ENCODE measurements at regions not wholly inside any gene's neighbourhood (a gene's known extent, or its start where the extent isn't known, plus 50 kb on each side); places are given as distances from the start of the nearest gene placed in this dataset.

GRCh38 chr5:120055858-120056257 is 408.2 kb upstream of the PRR16 start:
- no peak for FAIRE-seq
- Histone ChIP-seq H3K79me2 (ENCODE audit: control insufficient read depth, insufficient read depth, low read length) (no peaks in the 10 kb centered on the region), H2AFZ (ENCODE audit: control insufficient read depth, low read length) (no peak overlapping the region), H3K9me1 (ENCODE audit: control insufficient read depth, extremely low read depth, insufficient read depth, low read length) (no peaks in the 10 kb centered on the region), H4K20me1 (ENCODE audit: control insufficient read depth, extremely low read depth, insufficient read depth, low read length) (no peaks in the 10 kb centered on the region), H3K4me1 (ENCODE audit: control insufficient read depth, extremely low read depth, insufficient read depth, low read length) (no peaks in the 10 kb centered on the region), H3K4me3 (ENCODE audit: control insufficient read depth in 2 of 3, extremely low read depth in 1 of 3, insufficient read depth in 2 of 3, low read depth in 1 of 3, low read length in 3 of 3) (no peak overlapping the region), H3K4me2 (ENCODE audit: control insufficient read depth, extremely low read depth, insufficient read depth, low read depth, low read length) (no peak overlapping the region), H3K9ac (ENCODE audit: control insufficient read depth, extremely low read depth, insufficient read depth, low read length) (no peak overlapping the region), H3K27me3 (ENCODE audit: control insufficient read depth, extremely low read depth, insufficient read depth, low read length) (no peaks in the 10 kb centered on the region), H3K36me3 (ENCODE audit: control insufficient read depth in 2 of 2, extremely low read depth in 1 of 2, insufficient read depth in 2 of 2, low read length in 2 of 2) (no peaks in the 10 kb centered on the region), H3K9me3 (ENCODE audit: control insufficient read depth, low read depth, low read length) (no peaks in the 10 kb centered on the region), H3K27ac (ENCODE audit: control insufficient read depth, insufficient read depth, low read length) (no peak overlapping the region)
- no peak for DNase-seq (ENCODE audit: low read depth, low spot score)
- TF ChIP-seq, protein P1, sequence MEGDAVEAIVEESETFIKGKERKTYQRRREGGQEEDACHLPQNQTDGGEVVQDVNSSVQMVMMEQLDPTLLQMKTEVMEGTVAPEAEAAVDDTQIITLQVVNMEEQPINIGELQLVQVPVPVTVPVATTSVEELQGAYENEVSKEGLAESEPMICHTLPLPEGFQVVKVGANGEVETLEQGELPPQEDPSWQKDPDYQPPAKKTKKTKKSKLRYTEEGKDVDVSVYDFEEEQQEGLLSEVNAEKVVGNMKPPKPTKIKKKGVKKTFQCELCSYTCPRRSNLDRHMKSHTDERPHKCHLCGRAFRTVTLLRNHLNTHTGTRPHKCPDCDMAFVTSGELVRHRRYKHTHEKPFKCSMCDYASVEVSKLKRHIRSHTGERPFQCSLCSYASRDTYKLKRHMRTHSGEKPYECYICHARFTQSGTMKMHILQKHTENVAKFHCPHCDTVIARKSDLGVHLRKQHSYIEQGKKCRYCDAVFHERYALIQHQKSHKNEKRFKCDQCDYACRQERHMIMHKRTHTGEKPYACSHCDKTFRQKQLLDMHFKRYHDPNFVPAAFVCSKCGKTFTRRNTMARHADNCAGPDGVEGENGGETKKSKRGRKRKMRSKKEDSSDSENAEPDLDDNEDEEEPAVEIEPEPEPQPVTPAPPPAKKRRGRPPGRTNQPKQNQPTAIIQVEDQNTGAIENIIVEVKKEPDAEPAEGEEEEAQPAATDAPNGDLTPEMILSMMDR (optimal IDR thresholded peaks at IDR 0.05 in 1 of 3, IDR thresholded peaks at IDR 0.05 in 1 of 3, conservative IDR thresholded peaks at IDR 0.05 in 1 of 3; ENCODE audit: extremely low read depth in 1 of 3, insufficient read depth in 2 of 3, low read length in 3 of 3) = no peak
- TF ChIP-seq EZH2 (IDR thresholded peaks at IDR 0.05; ENCODE audit: low read length) = no peak
- dilution Hi-C loops (cut with MboI; ENCODE audit: extremely low pct_ligation_motif_present, low sequenced_read_pairs) = no loop called here

GRCh38 chr5:120062515-120062917 is 401.6 kb upstream of the PRR16 start:
- Histone ChIP-seq H3K9ac (ENCODE audit: control insufficient read depth, extremely low read depth, insufficient read depth, low read length) (no peak overlapping the region), H3K27ac (ENCODE audit: control insufficient read depth, insufficient read depth, low read length) (no peak overlapping the region), H2AFZ (ENCODE audit: control insufficient read depth, low read length) (no peak overlapping the region), H3K27me3 (ENCODE audit: control insufficient read depth, extremely low read depth, insufficient read depth, low read length) (no peaks in the 10 kb centered on the region), H3K9me3 (ENCODE audit: control insufficient read depth, low read depth, low read length) (no peaks in the 10 kb centered on the region), H3K4me2 (ENCODE audit: control insufficient read depth, extremely low read depth, insufficient read depth, low read depth, low read length) (no peak overlapping the region), H4K20me1 (ENCODE audit: control insufficient read depth, extremely low read depth, insufficient read depth, low read length) (no peaks in the 10 kb centered on the region), H3K36me3 (ENCODE audit: control insufficient read depth in 2 of 2, extremely low read depth in 1 of 2, insufficient read depth in 2 of 2, low read length in 2 of 2) (no peaks in the 10 kb centered on the region), H3K79me2 (ENCODE audit: control insufficient read depth, insufficient read depth, low read length) (no peaks in the 10 kb centered on the region), H3K4me1 (ENCODE audit: control insufficient read depth, extremely low read depth, insufficient read depth, low read length) (no peaks in the 10 kb centered on the region), H3K4me3 (ENCODE audit: control insufficient read depth in 2 of 3, extremely low read depth in 1 of 3, insufficient read depth in 2 of 3, low read depth in 1 of 3, low read length in 3 of 3) (no peak overlapping the region), H3K9me1 (ENCODE audit: control insufficient read depth, extremely low read depth, insufficient read depth, low read length) (no peaks in the 10 kb centered on the region)
- FAIRE-seq (no peak), DNase-seq (ENCODE audit: low read depth, low spot score) (no peak)
- no peak for TF ChIP-seq EZH2 (IDR thresholded peaks at IDR 0.05; ENCODE audit: low read length)
- TF ChIP-seq, protein P1 (optimal IDR thresholded peaks at IDR 0.05 in 1 of 3, IDR thresholded peaks at IDR 0.05 in 1 of 3, conservative IDR thresholded peaks at IDR 0.05 in 1 of 3; ENCODE audit: extremely low read depth in 1 of 3, insufficient read depth in 2 of 3, low read length in 3 of 3) = no peak
- dilution Hi-C loops (cut with MboI; ENCODE audit: extremely low pct_ligation_motif_present, low sequenced_read_pairs) = no loop called here
